ENCODE measurements at regions not wholly inside any gene's neighbourhood (a gene's known extent, or its start where the extent isn't known, plus 50 kb on each side); places are given as distances from the start of the nearest gene placed in this dataset.

- H2AFZ ChIP-seq (ENCODE audit: low read depth, low read length) = no peak overlapping the region
- H3K27me3 Mint-ChIP-seq (ENCODE audit: low read depth, unreplicated experiment) = no peaks in the 10 kb centered on the region
These were observed 140.8 kb upstream of the ZEB2 start for GRCh38 chr2:144660518-144661316.

GRCh38 chr2:144659731-144660275 lies 139.9 kb upstream of the ZEB2 start:
- no peaks in the 10 kb centered on the region for H3K27me3 ChIP-seq (ENCODE audit: insufficient read depth, low read length)
- H3K36me3 Mint-ChIP-seq (ENCODE audit: low read depth, unreplicated experiment) = no peaks in the 10 kb centered on the region
- peak overlapping the region; percentile 16 for H3K4me3 ChIP-seq (ENCODE audit: insufficient read depth, low read depth, low read length)
- peaks cover 12% of the 10 kb centered on the region for H3K4me1 ChIP-seq (ENCODE audit: insufficient read depth, low read length)
- H3K4me3 Mint-ChIP-seq (ENCODE audit: unreplicated experiment) = no peak overlapping the region
- H3K4me2 ChIP-seq (ENCODE audit: low read length) = peak overlapping the region; percentile 54
- no peaks in the 10 kb centered on the region for H3K9me3 ChIP-seq (ENCODE audit: insufficient read depth, low read depth, low read length)
- H3K9ac ChIP-seq (ENCODE audit: low read length) = peak overlapping the region; percentile 19
- H3K9me3 Mint-ChIP-seq (ENCODE audit: unreplicated experiment) = no peaks in the 10 kb centered on the region
- H3K36me3 ChIP-seq (ENCODE audit: insufficient read depth, low read length) = no peaks in the 10 kb centered on the region
- no peak overlapping the region for H3K27ac Mint-ChIP-seq (ENCODE audit: unreplicated experiment)
- FAIRE-seq = peak; percentile 80
- H3K27me3 Mint-ChIP-seq (ENCODE audit: low read depth, unreplicated experiment) = no peaks in the 10 kb centered on the region
- TF ChIP-seq CTCF (IDR thresholded peaks at IDR 0.05; ENCODE audit: insufficient read depth, low read depth, low read length) = no peak
- no peak for TF ChIP-seq EZH2 (IDR thresholded peaks at IDR 0.05; ENCODE audit: insufficient read depth, low read length)
- H3K79me2 ChIP-seq (ENCODE audit: insufficient read depth, low read length) = no peaks in the 10 kb centered on the region
- peak; percentile 99 for DNase-seq (ENCODE audit: low read depth)
- peak overlapping the region; percentile 7 for H2AFZ ChIP-seq (ENCODE audit: low read depth, low read length)
- H3K4me1 Mint-ChIP-seq (ENCODE audit: low read depth, unreplicated experiment) = no peaks in the 10 kb centered on the region
- H3K27ac ChIP-seq (ENCODE audit: low read depth, low read length) = peak overlapping the region; percentile 38
- no peaks in the 10 kb centered on the region for H4K20me1 ChIP-seq (ENCODE audit: insufficient read depth, low read length)

More at GRCh38 chr2:144660518-144661316, 140.8 kb upstream of the ZEB2 start:
- Mint-ChIP-seq H3K4me3 (ENCODE audit: unreplicated experiment) (no peak overlapping the region), H3K9me3 (ENCODE audit: unreplicated experiment) (no peaks in the 10 kb centered on the region), H3K27ac (ENCODE audit: unreplicated experiment) (no peak overlapping the region), H3K36me3 (ENCODE audit: low read depth, unreplicated experiment) (no peaks in the 10 kb centered on the region), H3K4me1 (ENCODE audit: low read depth, unreplicated experiment) (no peaks in the 10 kb centered on the region)
- H3K9ac ChIP-seq (ENCODE audit: low read length) = no peak overlapping the region
- H3K27me3 ChIP-seq (ENCODE audit: insufficient read depth, low read length) = no peaks in the 10 kb centered on the region
- no peaks in the 10 kb centered on the region for H3K79me2 ChIP-seq (ENCODE audit: insufficient read depth, low read length)
- H4K20me1 ChIP-seq (ENCODE audit: insufficient read depth, low read length) = no peaks in the 10 kb centered on the region
- H3K36me3 ChIP-seq (ENCODE audit: insufficient read depth, low read length) = no peaks in the 10 kb centered on the region
- no peak for FAIRE-seq
- no peak overlapping the region for H3K4me2 ChIP-seq (ENCODE audit: low read length)
- TF ChIP-seq CTCF (IDR thresholded peaks at IDR 0.05; ENCODE audit: insufficient read depth, low read depth, low read length) = no peak
- TF ChIP-seq EZH2 (IDR thresholded peaks at IDR 0.05; ENCODE audit: insufficient read depth, low read length) = no peak
- peak; percentile 31 for DNase-seq (ENCODE audit: low read depth)
- H3K4me1 ChIP-seq (ENCODE audit: insufficient read depth, low read length) = peaks cover 12% of the 10 kb centered on the region
- H3K9me3 ChIP-seq (ENCODE audit: insufficient read depth, low read depth, low read length) = no peaks in the 10 kb centered on the region
- no peak overlapping the region for H3K27ac ChIP-seq (ENCODE audit: low read depth, low read length)
- no peak overlapping the region for H3K4me3 ChIP-seq (ENCODE audit: insufficient read depth, low read depth, low read length)

DNA sequence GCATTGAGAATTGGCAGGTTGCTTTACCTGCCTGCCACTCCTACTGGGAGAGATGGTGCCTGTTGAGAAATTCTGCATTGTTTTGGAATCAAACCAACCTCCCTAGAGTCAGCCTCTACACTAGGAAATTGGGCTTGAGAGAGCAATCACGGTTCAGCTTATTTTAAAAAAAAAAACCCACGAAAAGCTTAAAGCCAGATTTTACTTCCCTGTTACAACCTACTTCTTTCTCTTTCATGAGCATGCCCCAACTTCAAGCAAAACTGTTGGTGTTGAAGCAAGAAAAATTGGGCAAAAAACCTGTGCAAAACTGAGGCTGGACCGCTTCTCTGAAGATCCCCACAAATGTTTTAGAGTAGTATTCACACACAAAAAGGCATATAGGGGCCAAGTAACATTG lies 134.6 kb upstream of the ZEB2 start:
- Histone ChIP-seq H3K4me1 (ENCODE audit: insufficient read depth, low read length) (peaks cover 5% of the 10 kb centered on the region), H3K27me3 (ENCODE audit: insufficient read depth, low read length) (no peaks in the 10 kb centered on the region), H3K9me3 (ENCODE audit: insufficient read depth, low read depth, low read length) (no peaks in the 10 kb centered on the region), H3K4me3 (ENCODE audit: insufficient read depth, low read depth, low read length) (no peak overlapping the region), H3K36me3 (ENCODE audit: insufficient read depth, low read length) (no peaks in the 10 kb centered on the region), H3K79me2 (ENCODE audit: insufficient read depth, low read length) (no peaks in the 10 kb centered on the region), H3K9ac (ENCODE audit: low read length) (no peak overlapping the region), H3K4me2 (ENCODE audit: low read length) (no peak overlapping the region), H2AFZ (ENCODE audit: low read depth, low read length) (no peak overlapping the region), H3K27ac (ENCODE audit: low read depth, low read length) (no peak overlapping the region), H4K20me1 (ENCODE audit: insufficient read depth, low read length) (no peaks in the 10 kb centered on the region)
- Mint-ChIP-seq H3K27me3 (ENCODE audit: low read depth, unreplicated experiment) (no peaks in the 10 kb centered on the region), H3K27ac (ENCODE audit: unreplicated experiment) (no peak overlapping the region), H3K4me1 (ENCODE audit: low read depth, unreplicated experiment) (peaks cover 3% of the 10 kb centered on the region), H3K9me3 (ENCODE audit: unreplicated experiment) (no peaks in the 10 kb centered on the region), H3K4me3 (ENCODE audit: unreplicated experiment) (no peak overlapping the region), H3K36me3 (ENCODE audit: low read depth, unreplicated experiment) (no peaks in the 10 kb centered on the region)
- FAIRE-seq (no peak), DNase-seq (ENCODE audit: low read depth) (no peak)
- no peak for TF ChIP-seq EZH2 (IDR thresholded peaks at IDR 0.05; ENCODE audit: insufficient read depth, low read length)
- no peak for TF ChIP-seq CTCF (IDR thresholded peaks at IDR 0.05; ENCODE audit: insufficient read depth, low read depth, low read length)

Measured in astrocyte (in vitro differentiated cells and primary cell).